GM06990 (cell line): ENCODE measurements at regions not wholly inside any gene's neighbourhood (a gene's known extent, or its start where the extent isn't known, plus 50 kb on each side); places are given as distances from the start of the nearest gene placed in this dataset.

Experiments used
- DNase-seq: peaks from one replicate; pipeline ENCODE4 v3.0.0-alpha.2; 2011; ENCODE audit not compliant: insufficient read length; ENCODE audit errors: extremely low read depth
- H3K27me3 ChIP-seq: replicated peaks from 2 replicates; pipeline ENCODE4 v1.6.0; 2011; ENCODE audit warnings: low read length; ENCODE audit not compliant: control insufficient read depth, insufficient read depth
- H3K36me3 ChIP-seq: 2 replicates; pipeline ENCODE4 v1.5.1; 2011; ENCODE audit warnings: low read length; ENCODE audit not compliant: control insufficient read depth, insufficient read depth
- H3K4me3 ChIP-seq: replicated peaks from 2 replicates; pipeline ENCODE4 v1.5.1; 2011; ENCODE audit warnings: low read depth, mild to moderate bottlenecking, control low read depth, low read length
- TF ChIP-seq, protein P1 (sequence below): IDR thresholded peaks from 2 replicates; pipeline ENCODE4 v1.5.1; 2011; ENCODE audit warnings: low read length, control low read depth, mild to moderate bottlenecking, inconsistent platforms; ENCODE audit not compliant: insufficient read depth, poor library complexity, severe bottlenecking

- Histone ChIP-seq H3K36me3 (no peaks in the 10 kb centered on the region), H3K27me3 (no peaks in the 10 kb centered on the region), H3K4me3 (no peak overlapping the region)
- TF ChIP-seq, protein P1, sequence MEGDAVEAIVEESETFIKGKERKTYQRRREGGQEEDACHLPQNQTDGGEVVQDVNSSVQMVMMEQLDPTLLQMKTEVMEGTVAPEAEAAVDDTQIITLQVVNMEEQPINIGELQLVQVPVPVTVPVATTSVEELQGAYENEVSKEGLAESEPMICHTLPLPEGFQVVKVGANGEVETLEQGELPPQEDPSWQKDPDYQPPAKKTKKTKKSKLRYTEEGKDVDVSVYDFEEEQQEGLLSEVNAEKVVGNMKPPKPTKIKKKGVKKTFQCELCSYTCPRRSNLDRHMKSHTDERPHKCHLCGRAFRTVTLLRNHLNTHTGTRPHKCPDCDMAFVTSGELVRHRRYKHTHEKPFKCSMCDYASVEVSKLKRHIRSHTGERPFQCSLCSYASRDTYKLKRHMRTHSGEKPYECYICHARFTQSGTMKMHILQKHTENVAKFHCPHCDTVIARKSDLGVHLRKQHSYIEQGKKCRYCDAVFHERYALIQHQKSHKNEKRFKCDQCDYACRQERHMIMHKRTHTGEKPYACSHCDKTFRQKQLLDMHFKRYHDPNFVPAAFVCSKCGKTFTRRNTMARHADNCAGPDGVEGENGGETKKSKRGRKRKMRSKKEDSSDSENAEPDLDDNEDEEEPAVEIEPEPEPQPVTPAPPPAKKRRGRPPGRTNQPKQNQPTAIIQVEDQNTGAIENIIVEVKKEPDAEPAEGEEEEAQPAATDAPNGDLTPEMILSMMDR, result no peak
- no peak for DNase-seq
These were observed 91.5 kb upstream of the DHRSX start for GRCh38 chrX:2592279-2592678.

GRCh38 chrX:2589186-2590020, 88.6 kb upstream of the DHRSX start:
- TF ChIP-seq, protein P1, result no peak
- no peak for DNase-seq
- Histone ChIP-seq H3K27me3 (no peaks in the 10 kb centered on the region), H3K36me3 (no peaks in the 10 kb centered on the region), H3K4me3 (no peak overlapping the region)

DNA sequence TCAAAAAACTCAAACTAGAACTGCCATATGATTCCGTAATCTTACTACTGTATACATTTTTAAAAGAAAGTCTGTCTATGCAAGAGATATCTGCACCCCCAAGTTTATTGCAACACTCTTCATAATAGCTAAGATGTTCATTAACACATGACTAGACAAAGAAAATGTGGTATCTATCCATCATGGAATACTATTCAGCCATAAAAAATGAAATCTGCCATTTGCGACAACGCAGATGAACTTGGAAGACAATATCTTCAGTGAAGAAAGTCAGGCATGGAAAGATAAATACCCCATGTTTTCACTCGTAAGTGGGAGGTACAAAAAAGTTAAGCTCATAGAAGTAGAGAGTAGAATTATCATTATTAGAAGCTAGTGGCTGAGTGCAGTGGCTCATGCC, 87.3 kb upstream of the DHRSX start:
- Histone ChIP-seq H3K36me3 (no peaks in the 10 kb centered on the region), H3K27me3 (no peaks in the 10 kb centered on the region), H3K4me3 (no peak overlapping the region)
- TF ChIP-seq, protein P1, result no peak
- no peak for DNase-seq

- Histone ChIP-seq H3K36me3 (no peaks in the 10 kb centered on the region), H3K27me3 (no peaks in the 10 kb centered on the region), H3K4me3 (no peak overlapping the region)
- TF ChIP-seq, protein P1, result no peak
- no peak for DNase-seq
These were observed 86.4 kb upstream of the DHRSX start for GRCh38 chrX:2587146-2587545.

- TF ChIP-seq, protein P1, result no peak
- no peaks in the 10 kb centered on the region for H3K36me3 ChIP-seq
- no peak overlapping the region for H3K4me3 ChIP-seq
- no peak for DNase-seq
- no peaks in the 10 kb centered on the region for H3K27me3 ChIP-seq
These were observed 84.3 kb upstream of the DHRSX start for GRCh38 chrX:2585158-2585470.
